DMS53 (cell line): ENCODE measurements at regions not wholly inside any gene's neighbourhood (a gene's known extent, or its start where the extent isn't known, plus 50 kb on each side); places are given as distances from the start of the nearest gene placed in this dataset.

ENCODE experiments used
- DNase-seq: peaks from one replicate; lab custom pipeline; 2025; lab: John Stamatoyannopoulos, UW

DNA sequence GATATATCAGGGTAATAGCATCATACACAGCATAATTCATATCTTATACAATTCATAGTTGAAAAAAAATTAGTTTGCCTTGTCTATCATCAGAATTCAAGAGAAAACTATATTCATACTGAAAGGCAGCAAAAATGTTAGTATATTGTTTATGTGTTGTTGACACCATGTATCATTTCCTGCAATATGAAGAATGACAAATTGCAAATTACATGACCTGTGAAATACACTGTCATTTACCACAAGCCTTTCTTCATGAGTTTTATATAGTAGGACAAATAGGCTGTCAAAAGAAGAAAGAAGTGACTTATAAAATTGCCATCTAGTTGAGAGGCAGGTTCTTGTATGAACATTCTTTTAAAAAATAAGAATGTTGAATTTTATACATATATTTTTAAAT is 1136.3 kb upstream of the CDH9 start:
- DNase-seq: no peak

DNA sequence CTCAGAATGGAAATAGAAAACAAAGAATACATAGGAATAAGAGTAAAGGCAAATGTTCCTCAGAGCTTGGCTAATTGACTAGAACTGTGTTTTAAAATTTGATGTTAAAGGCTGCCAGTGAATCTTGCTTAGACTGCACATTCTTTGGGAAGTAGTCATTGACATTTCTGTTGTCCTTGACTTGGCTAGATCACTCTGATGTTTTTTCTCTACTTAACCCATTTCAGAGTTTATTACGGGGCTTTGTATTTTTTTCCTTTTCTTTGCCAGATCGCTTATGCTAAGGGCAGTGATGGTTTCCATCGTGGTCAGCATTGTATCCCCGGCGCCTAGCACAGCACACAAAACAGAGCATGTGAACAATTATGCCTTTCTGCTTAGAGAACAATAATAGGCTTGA is 1126.7 kb upstream of the CDH9 start:
- DNase-seq: no peak

DNA sequence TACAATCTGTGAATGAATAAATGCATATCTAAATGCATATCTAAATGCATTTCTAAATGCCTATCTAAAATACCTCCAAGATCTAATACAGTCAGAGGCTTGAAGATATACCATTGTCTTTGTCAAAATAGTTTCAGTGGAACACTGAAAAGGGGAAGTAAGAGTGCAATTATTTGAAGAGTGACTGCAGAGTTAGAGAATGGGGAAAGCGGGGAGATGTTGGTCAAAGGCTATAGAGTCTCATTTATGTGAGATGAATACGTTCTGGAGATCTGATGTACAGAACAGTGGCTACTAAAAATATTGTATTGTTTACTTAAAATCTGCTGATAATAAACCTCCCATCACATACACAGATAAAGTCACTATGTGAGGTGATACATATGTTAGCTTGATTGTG is 1126.2 kb upstream of the CDH9 start:
- DNase-seq: no peak

DNA sequence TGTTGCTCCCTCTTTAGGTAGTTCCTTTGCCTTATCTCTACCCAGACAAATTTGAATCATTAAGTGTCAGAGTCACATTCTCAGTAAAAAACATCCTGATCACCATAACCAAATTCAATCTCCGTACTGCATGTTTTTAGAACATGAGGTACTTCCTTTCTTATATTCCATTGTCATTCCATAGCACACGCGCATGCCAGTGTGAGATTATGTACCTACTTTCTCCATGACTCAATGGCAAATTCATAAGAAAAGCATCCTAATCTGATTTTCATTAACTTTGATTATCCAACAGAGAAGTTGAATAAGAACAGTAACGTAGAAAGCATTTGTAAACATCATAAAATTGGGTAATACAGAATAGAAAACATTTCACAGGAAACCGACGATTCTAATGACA is 1118.6 kb upstream of the CDH9 start:
- no peak for DNase-seq

DNA sequence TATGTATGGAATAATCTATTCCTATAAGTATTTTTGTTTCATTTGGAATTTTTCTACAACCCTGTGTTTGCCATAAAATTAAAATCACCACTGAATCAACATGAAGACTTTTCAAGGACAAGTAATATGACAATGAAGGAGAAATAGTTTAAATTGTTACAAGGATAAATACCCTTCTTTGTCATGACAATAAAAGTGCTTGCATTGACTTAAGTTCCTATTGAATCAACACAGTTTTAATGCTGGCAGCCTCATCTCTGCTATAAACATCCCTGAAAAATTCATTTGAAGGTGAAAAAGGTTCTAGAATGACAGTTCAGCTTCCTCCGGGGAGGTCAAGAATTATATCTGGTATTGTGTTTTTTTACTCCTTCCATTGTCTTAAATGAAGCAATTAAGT is 1105.1 kb upstream of the CDH9 start:
- no peak for DNase-seq

DNA sequence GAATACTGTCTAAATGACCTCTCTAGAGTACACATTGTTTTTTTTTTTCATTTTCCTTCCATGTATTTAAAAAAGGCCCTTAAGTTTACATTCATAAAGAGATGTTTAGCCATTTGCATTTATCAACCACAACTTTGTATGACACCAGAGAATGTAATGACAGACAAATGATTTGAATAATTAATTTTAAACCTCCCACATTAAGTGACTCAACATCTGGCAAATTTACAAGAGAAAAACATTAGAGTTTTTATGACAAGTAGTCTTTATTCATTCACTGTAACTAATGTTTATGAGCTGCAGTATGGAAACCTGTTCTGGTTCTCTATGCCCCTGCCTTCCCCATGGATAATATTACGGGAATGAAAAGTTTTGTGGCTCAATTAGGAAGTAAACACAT is 1093.8 kb upstream of the CDH9 start:
- DNase-seq: no peak

DNA sequence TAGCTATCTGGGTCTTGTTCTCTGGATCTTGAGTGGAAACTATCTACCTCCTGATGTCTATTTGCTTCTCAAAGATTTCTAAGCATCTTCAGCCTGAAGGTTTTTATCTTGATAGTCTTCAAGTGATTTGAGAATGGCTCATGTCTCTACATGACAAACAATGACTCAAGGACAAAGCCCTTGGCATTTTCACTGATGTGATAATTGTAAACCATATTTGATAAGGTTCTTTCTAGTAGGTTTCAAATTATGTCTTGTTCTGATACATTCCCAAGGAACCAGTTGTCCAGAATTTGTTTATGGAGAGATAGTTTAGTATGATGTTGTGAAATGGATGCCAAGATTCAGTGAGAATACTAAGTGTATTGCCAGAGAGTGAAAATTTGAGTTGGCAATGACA is 1079.3 kb upstream of the CDH9 start:
- DNase-seq: no peak

DNA sequence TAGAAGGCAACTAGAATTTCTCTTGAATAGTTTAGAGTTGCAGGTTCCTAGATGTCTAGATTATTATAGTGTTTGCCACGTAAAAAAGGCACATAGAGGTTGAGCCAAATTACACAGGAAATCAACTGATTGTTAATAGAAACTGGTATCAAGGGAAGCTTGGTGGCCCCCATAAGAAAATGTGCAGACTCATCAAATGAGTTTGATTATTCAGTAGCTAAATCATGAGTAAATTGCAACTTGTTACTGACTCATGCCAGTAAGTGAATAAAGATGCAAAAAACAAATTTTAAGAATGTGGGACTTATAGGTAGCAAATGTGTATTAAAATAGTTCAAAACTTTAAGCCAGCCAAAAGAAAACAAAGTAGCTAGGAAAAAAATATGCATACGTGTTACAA is 1078.9 kb upstream of the CDH9 start:
- DNase-seq: no peak

DNA sequence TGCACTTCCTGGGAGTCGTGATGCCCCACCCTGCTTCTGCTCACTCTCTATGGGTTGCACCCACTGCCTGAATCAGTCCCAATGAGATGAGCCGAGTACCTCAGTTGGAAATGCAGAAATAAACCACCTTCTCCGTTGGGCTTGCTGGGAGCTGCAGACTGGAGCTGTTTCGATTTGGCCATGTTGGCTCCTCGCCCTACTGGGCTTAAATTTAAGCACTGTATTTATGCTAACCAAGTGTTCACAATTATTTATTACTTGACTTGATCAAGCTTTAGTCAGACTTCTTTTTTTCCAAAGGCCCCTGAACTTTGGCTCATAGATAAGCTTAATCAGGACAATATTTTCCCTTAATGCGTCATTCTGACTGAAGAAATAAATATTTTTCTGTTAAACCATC is 1072.4 kb upstream of the CDH9 start:
- no peak for DNase-seq

DNA sequence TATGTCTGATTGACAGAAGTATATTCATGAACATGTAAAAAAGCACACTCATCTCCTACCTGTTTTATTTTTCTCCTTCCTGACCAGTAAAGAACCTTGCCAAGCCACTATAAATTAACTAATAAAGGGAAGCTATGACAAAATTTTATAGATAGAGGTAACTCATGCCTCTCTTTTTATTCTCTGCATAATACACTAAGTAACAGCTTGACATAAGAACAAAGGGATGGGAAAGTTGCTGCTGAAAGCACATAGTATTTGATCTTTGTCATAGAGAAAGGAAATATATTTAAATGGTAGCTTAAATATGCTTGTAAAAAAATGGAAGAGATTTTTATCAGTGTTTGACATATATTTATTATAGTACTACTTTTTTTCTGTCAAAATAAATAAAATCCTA is 1065.7 kb upstream of the CDH9 start:
- DNase-seq: no peak

DNA sequence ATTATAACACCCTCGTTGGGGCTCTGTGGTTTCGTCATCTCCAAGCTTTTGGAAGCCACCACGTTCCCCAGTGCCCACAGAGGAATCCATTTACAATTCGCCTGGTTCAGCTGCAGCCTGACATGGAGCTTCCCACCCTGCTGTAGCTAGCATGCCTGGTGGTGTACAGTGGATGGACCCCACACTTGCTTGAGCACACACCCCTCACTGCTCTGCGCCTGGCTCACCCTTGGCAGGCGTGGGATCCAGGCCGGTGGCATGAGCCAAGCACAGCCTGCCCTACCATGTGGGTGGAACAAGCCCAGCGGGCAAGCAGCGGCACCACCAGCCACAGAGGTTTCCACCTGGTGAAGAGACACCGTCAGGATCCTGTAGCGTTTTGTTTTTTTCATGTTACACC is 1045.7 kb upstream of the CDH9 start:
- DNase-seq: no peak

DNA sequence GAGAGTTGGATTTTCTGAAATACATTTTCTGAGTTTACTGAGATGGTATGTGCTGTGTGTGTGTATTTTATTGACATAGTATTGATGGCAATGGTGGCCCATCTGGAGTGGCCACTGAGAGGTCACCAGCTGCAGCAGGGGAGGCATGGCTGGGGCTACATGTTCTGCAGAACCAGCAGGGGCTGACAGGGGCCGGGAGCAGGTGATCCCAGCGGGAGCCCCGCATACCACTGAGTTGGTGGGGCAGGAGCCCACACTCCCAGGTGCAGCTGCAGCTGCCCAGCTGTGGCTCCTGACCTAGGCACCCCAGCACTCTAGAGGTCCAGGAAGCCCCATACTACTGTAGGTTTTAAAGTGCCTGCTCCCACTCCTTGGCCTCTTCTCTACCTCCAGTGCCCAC is 1044.2 kb upstream of the CDH9 start:
- no peak for DNase-seq

DNA sequence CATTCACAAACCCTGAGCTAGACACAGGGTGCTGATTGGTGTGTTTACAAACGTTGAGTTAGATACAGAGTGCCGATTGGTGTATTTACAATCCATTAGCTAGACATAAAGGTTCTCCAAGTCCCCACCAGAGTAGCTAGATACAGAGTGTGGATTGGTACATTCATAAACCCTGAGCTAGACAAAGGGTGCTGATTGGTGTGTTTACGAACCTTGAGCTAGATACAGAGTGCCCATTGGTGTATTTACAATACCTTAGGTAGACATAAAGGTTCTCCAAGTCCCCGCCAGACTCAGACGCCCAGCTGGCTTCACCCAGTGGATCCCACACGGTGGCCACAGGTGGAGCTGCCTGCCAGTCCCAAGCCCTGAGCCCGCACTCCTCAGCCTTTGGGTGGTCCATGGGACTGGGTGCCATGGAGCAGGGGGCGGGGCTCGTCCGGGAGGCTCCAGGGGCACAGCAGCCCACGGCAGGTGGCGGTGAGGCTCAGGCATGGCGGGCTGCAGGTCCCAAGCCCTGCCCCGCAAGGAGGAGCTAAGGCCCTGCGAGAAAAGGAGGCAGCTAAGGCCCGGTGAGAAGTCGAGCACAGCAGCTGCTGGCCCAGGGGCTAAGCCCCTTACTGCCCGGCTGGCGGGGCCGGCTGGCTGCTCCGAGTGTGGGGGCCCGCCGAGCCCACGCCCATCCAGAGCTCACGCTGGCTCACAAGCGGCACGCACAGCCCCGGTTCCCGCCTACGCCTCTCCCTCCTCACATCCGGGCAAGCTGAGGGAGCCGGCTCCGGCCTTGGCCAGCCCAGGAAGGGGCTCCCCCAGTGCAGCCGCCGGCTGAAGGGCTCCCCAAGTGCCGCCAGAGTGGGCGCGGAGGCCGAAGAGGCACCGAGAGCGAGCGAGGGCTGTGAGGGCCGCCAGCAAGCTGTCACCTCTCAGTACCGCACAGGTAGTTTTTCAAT is 1039.2 kb upstream of the CDH9 start:
- no peak for DNase-seq

DNA sequence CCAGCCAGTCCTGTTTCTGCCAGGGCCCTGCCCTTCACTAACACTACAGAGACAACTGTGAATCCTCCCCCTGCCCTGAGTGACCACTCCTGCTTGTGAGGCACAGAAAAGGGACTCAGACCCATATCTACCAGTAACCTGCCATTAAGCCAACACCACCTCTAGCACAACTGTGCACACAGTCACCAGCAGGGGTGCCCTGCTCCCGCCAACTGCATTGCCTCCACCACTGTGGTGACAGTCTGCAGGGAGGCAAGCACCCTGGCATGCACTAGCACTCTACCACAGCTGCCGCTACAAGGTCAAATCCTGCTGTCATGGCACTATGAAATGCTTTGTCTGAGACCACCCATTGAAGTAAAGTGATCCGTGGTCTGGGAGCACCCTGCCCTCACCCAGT is 1028.5 kb upstream of the CDH9 start:
- peak; percentile 12 for DNase-seq

DNA sequence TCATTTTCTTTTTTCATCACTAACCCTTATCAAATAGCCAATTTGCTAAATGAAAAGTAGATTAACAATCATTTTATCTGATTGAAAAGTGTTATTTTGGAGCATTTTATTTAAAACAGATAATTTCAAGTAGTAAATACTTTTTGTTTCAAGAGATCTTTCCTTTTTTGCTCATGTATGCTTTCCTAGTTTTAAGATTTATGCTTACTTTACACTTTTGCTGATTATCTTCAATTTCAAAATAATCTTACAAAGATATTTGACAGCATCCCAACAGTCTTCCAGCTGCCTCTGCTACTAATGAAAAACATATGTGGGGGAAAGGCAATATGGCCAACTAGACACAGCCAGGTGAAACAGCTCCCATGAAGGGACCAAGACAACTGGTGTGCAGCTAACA is 1027.3 kb upstream of the CDH9 start:
- no peak for DNase-seq

DNA sequence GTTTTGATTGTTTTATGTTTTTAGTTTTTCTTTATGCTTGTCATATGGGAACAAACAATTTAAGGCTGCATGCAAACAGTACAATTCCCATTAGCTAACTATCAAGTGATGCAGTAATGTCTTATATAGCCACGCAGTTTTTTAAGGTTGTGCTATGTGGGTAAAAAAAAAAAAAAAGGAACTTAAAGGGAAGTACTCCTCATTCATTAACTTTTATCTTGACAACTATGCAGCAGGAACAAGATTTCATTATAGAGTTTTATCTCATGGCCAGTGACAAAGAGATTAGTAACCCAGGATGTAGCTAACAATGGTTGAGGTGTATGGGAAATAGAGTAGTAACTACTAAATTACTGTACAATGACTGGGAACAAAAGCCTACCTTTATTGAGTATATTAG is 1008.2 kb upstream of the CDH9 start:
- no peak for DNase-seq

DNA sequence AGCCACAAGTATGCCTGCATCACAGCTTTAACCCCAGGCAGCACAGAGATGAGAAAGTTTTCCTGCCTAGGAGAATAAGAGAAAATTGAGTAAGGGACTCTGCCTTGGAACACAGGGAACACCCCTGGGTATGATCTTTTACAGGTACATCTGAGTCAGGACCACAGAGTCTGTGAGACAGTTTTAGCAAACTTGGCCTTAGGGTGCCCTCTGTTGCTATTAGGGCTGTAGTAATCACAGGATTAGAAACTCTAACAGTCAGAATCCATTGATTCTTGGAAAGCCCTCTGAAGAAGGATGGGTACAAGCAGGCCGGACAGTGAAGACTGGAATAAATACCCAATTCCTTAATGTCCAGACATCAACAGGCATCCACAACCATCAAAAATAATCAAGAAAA is 989.5 kb upstream of the CDH9 start:
- no peak for DNase-seq

DNA sequence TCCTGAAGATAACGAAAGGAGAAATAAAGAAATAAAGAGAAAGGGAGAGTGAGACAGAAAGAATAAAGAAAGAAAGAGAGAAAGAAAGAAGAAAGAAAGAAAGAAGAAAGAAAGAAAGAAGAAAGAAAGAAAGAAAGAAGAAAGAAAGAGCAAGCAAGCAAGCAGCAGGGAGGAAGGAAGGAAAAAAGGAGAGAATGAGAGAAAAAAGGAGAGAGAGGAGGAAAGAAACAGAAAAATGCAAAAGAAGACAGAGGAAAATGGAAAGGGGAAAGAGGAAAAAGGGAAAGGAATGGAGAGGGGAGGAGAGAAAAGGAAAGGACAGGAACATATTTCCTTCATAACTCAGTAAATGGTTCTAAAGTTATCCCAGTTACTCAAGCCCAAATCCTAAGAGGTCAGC is 978.8 kb upstream of the CDH9 start:
- no peak for DNase-seq

DNA sequence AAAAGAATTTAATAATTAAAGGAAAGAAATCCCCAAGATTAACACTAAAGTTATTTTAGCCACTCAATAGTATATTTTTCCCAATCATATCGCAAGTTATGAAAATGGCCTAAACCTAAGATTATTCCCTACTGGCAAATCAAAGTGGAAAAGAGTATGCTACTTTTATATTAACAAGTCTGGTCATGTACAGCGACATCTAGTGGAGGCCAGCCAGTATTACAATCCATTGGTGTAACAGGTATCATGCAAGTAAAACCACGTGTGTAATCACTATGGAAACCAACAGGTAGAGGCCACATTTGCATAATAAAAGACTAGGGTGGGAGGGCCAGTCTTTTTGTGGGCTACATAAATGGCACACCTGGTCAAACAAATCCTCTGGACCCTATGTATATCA is 976.4 kb upstream of the CDH9 start:
- DNase-seq: peak; percentile 70

DNA sequence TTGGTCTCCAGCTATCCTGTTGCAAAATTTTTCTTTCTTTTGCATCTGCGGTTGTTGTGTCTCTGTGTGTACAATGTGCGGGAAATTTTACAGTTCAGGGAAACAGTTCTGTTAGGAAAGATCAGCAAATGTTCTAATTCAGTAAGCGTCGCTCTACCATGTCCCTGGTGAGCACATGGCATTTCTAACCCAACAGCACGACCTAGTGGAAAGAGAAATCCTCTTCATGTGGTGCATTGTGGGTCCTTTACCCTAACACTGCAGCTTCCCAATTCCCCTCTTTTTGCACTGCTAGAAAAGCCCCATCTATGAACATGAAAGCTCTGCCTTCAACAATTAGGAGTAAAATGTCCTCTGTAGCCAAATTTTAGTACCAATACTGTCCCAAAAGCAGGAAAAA is 974.2 kb upstream of the CDH9 start:
- peak; percentile 31 for DNase-seq

DNA sequence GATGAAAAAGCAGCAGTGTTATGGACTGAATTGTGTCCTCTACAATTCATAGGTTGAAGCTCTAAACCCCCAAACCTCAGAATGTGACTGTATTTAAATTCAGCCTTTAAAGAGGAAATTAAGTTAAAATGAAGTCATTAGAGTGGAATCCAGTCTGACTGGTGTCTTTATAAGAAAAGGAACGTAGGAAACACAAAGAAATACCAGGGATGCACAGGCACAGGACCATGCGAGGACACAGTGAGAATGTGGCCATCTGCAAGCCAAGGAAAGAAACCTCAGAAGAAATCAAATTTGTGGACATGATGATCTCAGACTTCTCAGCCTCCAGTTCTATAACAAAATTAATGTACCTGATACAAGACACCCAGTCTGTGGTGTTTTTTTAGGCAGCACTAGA is 971.2 kb upstream of the CDH9 start:
- no peak for DNase-seq

DNA sequence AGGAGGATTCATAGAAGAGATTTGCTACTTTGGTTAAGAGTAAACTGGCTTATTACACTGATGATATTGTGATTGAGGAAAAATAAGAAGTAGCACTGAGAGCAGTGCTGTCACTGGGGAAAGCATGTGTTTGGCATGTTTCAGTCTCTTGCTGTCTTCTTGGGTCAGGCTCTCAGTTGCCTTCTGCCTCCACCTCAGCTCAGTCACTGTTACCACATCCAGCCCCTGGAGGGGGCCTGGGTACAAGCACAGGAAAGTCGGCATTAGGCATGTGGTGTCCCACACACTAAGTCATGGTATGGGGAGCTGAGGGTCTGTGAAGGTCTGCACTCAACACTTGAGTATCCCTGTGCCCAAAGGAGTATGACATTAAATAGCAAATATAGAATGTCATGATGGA is 958.3 kb upstream of the CDH9 start:
- no peak for DNase-seq

DNA sequence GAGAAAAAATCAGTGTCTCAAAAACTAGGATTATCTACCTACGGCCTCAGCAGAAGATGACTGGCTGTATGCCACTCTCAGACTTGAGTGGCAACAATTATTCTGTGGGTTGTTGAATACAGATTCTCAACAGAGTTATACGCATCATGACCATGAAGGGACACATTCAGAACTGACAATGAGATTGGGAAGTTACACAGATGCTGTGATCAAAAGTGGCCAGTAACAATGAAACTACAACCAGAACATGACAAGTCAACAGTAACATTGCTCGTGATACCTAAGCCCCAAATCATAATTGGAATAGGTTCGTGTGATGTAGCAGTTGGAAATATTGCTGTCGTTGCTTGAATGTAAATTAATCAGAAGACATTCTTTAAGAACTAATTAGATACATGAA is 957.5 kb upstream of the CDH9 start:
- no peak for DNase-seq

DNA sequence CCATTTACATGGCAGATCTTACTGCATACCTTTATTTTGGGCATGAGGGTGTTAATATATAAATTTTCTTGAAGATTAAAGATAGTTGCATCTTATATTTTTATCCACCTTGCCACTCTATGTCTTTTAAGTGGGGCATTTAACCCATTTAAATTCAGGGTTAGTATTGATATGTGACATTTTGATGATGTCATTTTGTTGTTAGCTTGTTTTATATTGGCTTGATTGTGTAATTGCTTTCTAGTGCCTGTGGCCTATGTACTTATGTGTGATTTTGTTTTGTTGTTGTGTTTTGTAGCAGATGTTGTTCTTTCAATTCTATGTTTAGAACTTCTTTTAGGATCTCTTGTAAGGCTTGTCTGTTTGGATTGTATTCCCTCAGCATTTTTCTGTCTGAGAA is 939.9 kb upstream of the CDH9 start:
- no peak for DNase-seq
